ENCODE measurements at regions not wholly inside any gene's neighbourhood (a gene's known extent, or its start where the extent isn't known, plus 50 kb on each side); places are given as distances from the start of the nearest gene placed in this dataset.
"Not testable (repeated sequence)": the region's sequence is repeated elsewhere in the genome, so short reads cannot be mapped to it uniquely, and the experiment has no call there.

DNA sequence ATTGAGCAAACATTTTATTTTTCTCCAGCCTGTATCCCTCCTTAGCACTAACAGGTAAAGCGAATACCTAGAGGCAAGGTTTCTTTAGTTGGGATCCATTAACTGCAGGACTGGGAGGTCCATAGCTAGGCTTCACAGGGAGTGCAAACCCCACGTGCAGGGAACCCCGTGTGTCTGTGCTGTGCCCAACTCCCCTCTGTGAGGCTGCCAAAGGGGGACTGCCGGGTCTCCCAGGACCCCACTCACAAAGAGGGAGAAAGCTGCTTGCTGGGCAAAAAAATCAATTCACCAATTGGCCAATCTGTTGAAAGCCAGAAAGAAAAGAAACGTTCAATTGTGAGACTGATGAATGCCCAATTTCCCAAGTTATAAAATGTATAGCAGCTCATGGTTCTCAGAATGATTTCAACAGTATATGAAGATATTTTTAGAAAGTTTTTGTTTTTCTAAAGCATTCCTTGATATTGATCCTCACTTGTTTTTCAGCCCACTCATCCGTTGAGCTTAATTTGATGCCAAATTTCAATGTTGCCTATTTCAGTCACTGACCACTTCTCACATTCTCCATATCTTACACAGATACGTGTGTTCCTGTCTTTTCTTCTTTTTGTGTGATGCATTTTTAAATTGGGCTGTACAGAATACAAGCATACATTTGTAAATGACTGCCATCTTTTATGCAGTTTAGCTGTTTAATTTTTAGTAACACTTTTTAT is 202.7 kb upstream of the PRSS58 start:
- no peak for DNase-seq

DNA sequence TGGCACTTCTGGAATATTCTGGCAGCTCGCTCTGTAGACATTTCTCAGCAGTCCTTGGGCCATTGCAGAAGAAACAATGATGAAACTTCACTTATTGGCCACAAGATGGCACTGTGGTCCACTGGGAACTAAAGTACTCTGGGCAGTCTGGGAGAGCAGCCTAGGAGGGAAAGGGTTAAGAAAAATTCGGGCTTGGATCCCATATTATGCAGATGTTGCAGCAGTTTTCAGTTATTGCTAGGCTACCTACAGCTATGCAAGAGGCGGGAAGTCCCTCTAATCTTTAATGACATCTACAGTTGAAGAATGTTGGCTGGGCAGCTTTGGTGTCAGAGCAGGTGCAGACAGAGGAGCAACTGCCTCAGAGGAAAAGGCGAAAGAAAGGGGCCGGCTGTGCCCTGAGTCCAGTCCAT is 201.7 kb upstream of the PRSS58 start:
- DNase-seq = peak in 1 of 2 experiments; percentile 43

DNA sequence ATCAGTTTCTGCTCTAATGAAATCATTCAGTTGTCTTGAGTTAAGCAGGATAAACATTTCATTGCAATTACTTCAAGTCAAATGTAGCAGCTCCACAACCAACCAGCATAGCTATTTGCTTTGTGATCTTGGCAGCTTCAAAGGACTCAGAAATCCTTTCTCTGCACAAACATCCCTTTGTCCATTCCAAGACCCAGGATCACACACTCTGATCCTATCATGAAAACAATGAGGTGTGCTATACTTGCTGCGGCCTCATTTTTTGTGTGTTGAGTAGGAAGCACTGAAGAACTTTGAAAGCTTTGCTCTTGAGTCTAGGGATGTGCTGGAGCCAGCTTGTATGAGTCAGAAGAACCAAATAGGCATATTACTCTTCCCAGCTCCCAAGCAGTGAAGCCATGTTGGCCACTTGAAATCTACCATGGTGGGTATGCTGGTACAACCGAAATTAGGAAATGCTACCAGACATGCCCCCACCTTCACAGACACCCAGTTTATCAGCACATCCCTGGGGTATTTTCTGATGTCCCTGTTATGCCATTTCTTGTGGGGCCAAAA is 199.4 kb upstream of the PRSS58 start:
- DNase-seq = no peak

DNA sequence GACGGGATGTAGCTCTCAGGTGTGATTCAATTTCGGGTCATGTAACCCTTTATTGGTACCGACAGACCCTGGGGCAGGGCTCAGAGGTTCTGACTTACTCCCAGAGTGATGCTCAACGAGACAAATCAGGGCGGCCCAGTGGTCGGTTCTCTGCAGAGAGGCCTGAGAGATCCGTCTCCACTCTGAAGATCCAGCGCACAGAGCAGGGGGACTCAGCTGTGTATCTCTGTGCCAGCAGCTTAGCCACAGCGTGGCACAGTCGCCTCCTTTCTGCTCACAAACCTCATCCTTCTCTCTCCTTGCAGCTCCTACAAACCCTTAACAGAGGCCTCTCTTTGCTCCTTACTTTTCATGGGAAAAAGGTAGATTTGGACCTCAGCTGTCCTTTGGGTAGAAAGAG is 197.5 kb upstream of the PRSS58 start:
- no peak for DNase-seq

DNA sequence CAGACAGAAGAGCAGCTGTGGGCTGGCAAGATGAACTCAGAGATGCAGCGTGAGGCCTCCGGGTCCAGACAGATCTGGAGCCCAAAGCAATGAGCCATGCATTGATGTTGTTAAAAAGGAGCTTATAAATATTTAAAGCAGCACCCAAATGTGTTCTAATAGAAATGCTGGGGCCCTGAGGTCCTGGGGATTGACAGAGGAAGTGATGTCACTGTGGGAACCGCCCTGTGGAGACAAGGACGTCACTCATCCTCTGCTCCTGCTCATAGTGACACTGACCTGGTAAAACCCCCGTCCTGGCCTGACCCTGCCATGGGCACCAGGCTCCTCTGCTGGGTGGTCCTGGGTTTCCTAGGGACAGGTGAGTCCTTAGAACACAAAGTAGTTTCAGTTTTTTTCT is 197.0 kb upstream of the PRSS58 start:
- DNase-seq = no peak

DNA sequence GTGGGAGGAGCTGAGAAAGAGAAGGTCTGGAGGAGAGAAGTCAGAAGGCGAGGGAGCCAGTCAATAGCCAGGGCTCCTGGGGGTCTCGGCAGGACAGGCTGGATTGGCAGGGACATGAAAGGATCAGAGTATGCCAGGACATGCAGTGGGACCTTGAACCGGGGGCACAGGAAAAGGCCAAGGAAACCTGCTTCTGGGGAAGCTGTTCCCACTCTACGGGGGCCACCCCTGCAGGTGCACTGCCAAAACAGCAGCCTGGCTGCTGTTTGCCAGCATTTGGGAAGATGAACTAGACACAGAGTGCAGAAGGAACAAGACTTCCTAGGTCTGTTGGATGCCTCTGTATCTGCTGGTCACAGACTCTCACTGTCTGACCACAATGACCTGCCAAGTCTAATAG is 194.9 kb upstream of the PRSS58 start:
- no peak for DNase-seq

DNA sequence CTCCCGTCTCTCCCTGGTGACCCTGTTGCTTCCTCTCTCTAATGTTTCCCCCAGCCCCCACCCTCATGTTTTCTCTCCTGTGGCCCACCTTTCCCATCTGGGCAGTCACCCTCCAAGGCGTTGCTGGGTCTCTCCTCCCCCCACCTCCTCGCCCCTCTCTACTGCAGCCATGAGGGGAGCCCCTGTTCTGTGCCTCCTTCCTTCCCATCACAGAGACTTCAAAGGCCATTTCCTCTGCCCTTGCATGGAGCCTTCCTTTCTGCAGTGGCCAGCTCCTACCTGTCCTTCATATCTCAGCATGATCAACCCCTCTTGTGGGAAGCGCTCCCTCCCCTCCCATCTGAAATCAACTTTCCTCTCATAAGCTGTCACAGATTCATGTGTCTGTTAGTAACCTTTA is 194.0 kb upstream of the PRSS58 start:
- no peak for DNase-seq

DNA sequence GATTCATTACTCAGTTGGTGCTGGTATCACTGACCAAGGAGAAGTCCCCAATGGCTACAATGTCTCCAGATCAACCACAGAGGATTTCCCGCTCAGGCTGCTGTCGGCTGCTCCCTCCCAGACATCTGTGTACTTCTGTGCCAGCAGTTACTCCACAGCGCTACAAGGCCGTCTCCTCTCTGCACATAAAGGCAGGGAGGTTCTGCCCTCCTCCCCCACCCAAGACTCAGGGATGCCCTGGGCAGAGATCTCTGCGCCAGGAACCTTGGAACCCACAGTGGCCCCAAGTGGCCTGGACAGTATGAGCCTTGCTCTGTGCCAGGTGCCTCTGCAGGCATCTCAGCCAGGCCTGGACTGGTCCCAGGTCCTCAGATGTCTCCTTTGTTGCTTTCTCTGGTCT is 193.4 kb upstream of the PRSS58 start:
- no peak for DNase-seq

DNA sequence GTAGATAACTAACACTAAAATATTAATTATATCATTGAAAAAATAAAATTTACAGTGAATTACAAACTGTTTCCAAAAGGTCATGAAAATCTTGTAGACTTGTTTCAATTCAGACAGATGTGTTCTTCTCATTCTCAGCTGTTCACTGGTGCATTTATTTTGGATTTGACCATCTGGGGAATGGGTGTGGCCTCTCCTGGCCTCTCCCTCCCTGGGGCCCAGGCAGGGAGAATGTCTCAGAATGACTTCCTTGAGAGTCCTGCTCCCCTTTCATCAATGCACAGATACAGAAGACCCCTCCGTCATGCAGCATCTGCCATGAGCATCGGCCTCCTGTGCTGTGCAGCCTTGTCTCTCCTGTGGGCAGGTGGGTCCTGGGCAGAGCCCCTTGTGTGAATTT is 192.8 kb upstream of the PRSS58 start:
- no peak for DNase-seq

DNA sequence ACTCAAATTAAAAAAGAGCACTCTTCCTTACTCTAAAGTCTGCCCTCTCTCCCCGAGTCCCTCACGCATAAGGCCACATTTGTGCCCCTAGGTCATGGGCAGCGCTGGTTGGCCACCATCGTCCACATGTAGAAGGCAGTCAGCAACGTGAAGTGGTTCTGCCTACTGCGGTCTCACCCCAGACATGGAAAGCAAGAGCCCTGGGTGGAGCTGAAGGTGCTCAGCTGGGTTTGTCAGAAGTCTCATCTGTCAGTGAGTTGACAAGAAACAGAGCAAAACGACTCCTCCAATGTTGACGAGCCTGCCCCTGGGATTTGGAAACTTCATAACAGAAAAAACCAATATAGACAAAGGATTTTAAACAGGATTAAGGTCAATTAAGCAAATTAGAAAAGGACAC is 192.3 kb upstream of the PRSS58 start:
- no peak for DNase-seq

DNA sequence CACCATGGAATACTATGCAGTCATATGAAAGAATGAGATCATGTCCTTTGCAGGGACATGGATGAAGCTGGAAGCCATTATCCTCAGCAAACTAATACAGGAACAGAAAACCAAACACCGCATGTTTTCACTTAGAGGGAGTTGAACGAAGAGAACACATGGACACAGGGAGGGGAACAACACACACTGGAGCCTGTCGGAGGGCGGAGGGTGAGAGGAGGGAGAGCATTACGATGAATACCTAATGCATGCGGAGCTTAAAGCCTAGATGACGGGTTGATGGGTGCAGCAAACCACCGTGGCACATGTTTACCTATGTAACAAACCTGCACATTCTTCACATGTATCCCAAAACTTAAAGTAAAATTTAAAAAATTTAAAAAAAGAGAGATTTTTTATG is 191.0 kb upstream of the PRSS58 start:
- DNase-seq = not testable (repeated sequence)

DNA sequence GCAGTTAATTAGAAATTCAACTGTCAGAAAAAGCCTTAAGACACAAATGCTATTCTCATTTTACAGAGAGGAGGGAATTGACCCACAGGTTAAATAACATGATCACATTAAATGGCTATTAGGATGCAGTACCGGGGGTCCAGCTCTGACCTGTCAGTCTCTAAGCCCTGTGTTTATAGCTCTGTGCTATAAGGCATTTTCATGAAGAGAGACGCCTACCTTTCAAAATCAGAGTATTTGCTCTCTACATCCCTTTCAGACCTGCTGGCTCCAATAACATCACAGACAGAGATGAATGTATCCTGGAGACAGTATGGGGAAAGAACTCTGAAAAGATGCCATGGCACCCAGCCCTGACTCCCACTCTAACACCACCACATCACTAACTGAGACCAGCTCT is 189.9 kb upstream of the PRSS58 start:
- DNase-seq = no peak

DNA sequence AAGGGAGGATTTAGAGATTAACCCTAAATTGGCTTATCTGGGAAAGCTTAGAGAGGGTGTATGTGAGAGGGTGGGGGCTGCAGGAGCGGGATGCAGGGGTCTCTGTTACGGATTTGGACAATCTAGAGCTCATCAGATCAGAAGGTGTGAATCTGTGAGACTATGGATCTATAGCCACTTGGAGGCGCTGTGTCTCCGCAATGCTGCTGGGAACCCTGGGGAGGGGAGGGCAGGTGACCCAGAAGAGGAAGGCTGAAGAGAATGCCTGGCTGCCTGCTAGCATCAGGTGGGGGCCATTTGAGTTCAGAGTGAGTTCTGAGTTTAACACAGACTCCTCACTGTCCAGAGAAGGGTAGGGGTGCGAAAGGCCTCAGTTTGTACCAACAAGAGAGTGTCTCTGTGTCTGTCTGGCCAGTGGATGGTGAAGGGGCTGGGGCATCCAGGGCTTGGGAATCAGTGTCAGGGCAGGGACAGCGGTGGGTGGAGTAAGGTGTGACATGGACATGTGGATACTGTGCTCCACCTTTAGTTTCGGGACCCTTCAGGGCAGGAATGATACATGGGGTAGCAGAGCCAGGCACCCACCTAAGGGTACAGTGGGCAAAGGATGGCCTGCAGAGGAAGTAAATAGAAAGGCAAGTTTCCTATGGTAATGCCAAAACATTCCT is 187.3 kb upstream of the PRSS58 start:
- DNase-seq = no peak

DNA sequence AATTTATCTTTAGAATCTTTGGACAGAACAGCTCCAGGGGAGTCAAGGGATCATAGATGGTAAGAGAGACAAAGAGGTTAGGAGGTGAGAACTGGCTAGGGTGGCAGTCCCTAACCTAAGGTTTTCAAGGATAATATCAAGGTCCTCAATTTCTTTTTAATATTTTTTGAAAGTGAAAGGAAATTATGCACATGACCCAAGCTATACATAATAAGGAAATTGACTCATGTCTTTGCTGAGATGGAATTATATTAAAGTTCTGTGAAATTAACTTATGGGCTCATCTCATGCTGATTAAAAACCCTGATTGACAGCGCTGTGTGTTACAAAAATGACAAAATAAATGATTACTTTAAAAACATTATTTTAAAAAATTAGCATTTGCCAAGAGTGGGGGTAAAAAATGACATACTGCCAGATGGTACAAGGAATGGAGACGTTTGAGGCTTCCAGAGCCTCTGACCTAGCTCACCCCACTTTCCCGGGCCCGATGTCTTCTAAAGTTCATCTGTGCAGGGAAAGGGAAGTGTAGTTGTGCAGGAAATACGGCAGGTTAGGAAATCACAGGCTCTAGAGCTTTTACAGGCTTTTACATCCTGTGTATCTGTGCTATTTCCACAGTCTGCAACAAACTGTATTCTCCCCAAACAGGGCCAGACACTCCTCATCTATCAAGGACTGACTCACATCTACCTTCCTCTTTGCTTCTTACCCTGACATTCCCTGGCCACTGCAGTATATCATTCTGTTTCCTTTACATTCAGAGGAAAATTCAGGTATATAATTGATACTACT is 185.6 kb upstream of the PRSS58 start:
- DNase-seq = no peak

DNA sequence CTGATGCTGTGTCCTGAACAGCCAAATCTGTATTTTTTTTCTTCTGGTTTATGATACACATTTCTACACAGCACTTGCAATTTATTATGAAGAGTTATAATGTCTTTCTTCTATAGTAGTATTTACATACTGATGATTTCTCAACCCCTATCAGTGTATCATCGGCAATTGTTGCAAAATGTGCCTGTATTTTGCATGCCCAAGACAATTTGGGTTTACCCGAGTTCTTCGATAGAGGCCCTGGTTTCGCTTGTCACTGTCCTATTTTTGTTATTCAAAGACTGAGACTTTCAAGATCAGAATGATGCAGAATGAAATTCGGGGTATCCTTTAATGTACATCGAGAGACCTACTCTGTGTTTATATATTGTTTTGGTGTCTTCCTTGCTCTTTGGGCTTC is 184.5 kb upstream of the PRSS58 start:
- DNase-seq = no peak

DNA sequence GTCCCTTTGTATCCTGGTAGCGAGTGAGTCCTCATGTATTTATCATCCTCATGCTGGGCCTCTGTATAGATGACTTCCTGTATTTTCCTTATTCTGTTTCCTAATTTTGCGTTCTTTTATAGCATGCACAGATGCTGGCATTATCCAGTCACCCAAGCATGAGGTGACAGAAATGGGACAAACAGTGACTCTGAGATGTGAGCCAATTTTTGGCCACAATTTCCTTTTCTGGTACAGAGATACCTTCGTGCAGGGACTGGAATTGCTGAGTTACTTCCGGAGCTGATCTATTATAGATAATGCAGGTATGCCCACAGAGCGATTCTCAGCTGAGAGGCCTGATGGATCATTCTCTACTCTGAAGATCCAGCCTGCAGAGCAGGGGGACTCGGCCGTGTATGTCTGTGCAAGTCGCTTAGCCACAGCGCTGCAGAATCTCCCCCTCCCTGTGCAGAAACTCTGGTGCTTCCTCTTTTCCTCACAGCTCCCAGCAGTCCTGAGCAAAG is 183.1 kb upstream of the PRSS58 start:
- DNase-seq = no peak

DNA sequence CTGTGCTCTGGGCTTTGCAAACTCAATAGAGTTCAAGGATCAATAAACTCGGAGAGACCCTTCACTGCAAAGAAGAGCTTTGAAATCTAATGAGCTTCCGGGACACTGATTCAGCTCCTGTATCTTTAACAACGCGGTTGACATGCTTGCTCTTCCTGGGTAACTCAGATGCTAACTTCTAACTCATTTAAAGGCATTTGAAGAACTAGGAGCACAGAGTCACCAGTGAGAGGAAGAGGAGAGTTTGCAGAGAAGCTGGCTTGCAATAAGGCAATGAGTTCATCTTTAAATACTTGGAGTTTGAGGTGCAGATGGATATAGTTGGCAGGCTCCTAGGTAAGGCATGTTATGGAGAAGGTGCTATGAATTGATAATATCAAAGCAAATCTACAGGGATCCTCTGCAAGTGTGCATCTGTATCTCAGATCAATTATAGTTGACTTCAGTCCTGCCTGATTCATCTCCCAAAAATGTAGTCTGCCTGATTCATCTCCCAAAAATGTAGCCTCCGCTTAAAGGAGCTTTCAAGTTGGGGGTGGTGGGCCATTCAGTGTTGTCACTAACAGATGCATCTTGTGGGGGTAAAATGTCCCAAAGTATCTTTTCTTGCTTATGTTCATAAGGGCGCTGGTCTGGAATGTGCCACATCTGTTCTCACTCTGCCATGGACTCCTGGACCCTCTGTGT is 182.5 kb upstream of the PRSS58 start:
- no peak for DNase-seq

DNA sequence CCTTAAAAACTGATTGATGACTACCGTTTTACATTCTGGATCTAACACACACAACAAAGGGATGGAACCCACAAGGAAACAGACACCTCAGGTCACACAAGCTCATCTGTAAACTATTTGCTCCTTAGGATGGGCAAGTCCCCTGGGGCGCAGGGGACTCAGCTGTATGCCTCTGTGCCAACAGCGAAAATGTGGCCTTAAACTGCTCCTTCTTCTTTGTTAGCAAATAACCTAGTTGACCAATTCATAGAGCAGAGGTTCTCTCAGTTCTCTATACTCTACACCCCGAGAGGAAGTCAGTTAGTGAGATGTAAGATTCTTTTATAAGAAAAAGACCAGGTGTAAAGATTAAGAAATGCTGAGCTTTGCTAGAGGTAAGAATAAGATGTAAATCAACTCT is 181.9 kb upstream of the PRSS58 start:
- no peak for DNase-seq

DNA sequence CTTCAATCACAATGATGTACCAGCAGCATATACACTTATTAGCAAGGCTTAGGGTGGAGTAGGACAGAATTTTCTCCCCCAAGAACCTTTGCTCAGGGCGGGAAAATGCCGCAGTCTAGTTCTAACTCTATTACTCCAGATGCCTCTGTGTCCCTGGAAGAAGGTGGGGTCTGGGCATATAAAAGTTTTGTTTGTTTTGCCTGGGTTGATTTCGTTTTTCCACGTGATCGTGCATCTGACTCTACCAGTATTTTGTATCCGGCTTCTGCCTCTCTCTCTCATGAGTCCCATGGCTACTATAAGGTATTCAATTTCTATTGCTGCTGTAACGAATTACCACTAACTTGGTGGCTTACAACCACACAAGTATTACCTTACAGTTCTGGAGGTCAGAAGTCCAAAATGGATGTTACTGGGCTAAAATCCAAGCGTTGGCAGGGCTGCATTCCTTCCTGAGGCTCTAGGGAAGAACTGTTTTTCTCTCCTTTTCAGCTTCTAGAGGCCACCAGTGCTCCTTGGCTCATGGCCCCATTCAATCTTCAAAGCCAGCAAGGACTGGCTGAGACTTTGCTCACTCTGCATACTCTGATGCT is 181.2 kb upstream of the PRSS58 start:
- no peak for DNase-seq

DNA sequence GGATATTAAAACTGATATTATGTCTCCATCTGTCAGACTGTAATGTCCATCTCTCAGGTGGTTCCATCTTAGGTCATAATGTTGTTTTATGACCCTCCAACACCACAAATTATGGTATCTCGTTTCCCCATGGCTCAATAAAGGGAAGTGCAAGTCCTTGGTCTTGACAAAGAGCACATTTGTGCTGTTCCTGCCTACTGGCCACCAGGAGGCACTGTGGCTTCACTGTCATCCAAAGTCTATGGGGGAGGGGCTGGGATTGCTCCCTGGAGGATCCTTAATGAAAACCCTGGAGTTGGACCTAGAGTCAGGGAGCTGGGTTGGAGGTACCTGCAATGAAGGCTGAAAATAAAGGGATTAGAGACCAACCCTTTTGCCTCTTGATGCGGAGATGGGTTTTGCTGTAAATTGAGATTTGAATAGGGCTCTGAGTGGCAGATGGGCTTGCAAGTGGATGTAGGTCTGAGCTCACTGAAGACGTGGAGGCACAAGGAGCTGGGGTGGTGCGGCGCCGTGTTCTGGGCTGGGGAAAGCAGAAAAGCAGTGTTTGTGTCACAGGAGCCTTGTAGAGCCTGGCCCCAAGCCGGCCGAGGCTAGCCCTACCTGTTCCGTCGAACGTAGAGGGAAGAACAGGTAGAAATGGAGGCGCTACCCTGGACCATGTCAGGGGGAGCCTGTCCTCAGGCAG is 180.5 kb upstream of the PRSS58 start:
- DNase-seq = no peak

DNA sequence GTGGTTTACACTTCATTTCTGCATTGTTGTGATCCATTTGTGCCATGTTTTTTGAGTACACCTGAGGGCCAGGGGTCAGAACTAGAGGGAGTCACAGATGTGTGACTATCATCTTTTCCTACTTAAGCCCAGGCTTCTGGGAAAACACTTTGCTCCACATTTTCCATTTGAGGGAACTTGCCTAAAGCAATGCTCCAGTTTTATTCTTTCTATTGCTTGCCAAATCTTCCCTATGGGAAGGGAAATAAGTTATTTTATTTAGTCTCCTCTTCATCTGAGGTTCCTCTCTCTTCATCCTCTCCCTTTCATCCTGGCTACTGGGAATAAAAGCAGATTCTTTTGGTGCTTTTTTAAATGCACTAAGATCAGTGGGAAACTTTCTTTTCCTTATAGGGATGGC is 179.9 kb upstream of the PRSS58 start:
- no peak for DNase-seq

DNA sequence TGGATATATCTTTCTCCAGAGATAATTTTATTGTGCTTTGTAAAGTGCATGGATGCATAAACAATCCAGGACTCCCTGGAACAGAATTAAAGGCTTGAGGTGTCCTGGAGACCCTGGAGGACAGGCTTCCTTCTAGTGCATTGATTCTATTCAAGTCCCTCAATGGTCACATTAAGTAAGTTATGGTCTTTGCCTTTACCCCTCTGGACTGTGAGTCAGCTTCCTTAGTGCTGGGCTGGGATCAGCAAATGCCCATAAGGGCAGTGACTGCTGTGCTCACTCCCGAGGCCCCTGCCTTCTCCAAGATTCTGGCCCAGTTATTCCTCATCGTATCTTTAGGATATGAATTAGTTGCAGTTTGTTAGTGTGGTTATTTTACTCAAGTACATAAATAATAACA is 178.7 kb upstream of the PRSS58 start:
- no peak for DNase-seq

Data from NCI-H446 (cell line).